Fibroblast of pulmonary artery (primary cell): ENCODE measurements at regions not wholly inside any gene's neighbourhood (a gene's known extent, or its start where the extent isn't known, plus 50 kb on each side); places are given as distances from the start of the nearest gene placed in this dataset.

ENCODE experiments used
- DNase-seq: peaks from one replicate; pipeline ENCODE4 v3.0.0-alpha.2; 2010; ENCODE audit warnings: low read depth
- H3K4me3 ChIP-seq: replicated peaks from 2 replicates; pipeline ENCODE4 v1.5.1; 2011; ENCODE audit warnings: low read depth, mild to moderate bottlenecking, control low read depth, low read length, moderate library complexity
- TF ChIP-seq, protein P1 (sequence below): IDR thresholded peaks from 2 replicates; pipeline ENCODE4 v1.5.1; 2011; ENCODE audit warnings: mild to moderate bottlenecking, control low read depth, low read length, inconsistent platforms; ENCODE audit errors: missing control alignments

DNA sequence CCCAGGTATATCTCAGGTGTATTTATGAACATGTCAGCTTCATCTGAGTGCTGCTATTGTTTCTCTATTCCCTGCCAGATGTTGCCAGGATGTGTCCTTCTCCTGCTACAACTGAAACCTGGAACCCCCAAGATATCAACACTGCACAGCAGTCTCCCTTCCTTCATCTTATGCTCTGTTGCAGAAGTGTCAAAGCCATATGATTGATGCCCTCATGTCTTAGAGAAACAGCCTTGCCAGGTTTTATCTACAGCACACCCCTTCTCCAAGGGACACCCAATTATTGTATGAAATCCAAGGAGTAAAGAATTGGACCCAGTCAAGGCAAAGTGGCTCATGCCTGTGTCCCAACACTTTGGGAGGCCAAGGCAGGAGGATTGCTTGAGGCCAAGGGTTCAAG is 60.5 kb upstream of the GHITM start:
- no peak overlapping the region for H3K4me3 ChIP-seq
- no peak for DNase-seq
- TF ChIP-seq, protein P1, sequence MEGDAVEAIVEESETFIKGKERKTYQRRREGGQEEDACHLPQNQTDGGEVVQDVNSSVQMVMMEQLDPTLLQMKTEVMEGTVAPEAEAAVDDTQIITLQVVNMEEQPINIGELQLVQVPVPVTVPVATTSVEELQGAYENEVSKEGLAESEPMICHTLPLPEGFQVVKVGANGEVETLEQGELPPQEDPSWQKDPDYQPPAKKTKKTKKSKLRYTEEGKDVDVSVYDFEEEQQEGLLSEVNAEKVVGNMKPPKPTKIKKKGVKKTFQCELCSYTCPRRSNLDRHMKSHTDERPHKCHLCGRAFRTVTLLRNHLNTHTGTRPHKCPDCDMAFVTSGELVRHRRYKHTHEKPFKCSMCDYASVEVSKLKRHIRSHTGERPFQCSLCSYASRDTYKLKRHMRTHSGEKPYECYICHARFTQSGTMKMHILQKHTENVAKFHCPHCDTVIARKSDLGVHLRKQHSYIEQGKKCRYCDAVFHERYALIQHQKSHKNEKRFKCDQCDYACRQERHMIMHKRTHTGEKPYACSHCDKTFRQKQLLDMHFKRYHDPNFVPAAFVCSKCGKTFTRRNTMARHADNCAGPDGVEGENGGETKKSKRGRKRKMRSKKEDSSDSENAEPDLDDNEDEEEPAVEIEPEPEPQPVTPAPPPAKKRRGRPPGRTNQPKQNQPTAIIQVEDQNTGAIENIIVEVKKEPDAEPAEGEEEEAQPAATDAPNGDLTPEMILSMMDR: no peak

- TF ChIP-seq, protein P1: no peak
- DNase-seq: no peak
- no peak overlapping the region for H3K4me3 ChIP-seq
These were observed 55.0 kb upstream of the GHITM start for GRCh38 chr10:84084342-84084741.

DNA sequence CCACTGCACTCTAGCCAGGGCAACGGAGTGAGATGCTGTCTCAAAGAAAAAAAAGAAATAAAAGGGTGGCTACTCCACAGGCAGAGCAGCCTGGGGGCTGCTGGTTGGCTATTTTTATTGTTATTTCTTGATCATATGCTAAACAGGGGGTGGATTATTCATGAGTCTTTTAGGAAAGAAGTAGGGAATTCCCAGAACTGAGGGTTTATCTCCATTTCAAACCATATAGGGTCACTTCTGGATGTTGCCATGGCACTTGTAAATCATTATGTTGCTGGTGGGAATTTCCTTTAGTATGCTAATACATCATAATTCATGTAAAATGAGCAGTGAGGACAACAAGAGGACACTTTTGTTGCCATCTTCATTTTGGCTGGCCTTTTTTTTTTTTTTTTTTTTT is 52.1 kb upstream of the GHITM start:
- TF ChIP-seq, protein P1: no peak
- H3K4me3 ChIP-seq: no peak overlapping the region
- DNase-seq: no peak

GRCh38 chr10:84088626-84089025 is 50.7 kb upstream of the GHITM start:
- TF ChIP-seq, protein P1: no peak
- peak; percentile 21 for DNase-seq

DNA sequence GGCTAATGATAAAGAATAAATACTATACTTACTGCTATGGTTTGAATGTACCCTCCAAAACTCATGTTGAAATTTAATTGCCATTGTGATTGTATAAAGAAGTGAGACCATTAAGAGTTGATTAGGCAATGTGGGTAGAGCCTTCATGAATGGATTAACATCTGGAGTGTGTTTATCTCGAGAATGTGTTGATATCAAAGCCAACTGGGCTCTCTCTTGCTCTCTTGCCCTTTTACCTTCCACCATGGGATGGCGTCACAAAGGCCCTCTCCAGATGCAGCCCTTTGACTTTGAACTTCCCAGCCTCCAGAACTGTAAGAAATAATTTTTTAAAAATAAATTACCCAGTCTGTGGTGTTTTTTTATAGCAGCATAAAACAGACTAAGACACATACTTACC is 50.1 kb upstream of the GHITM start:
- H3K4me3 ChIP-seq: no peak overlapping the region
- no peak for DNase-seq
- TF ChIP-seq, protein P1: no peak

More at GRCh38 chr10:84088626-84089025, 50.7 kb upstream of the GHITM start:
- no peak overlapping the region for H3K4me3 ChIP-seq
